Spleen (tissue), 7 donors: ENCODE measurements at regions not wholly inside any gene's neighbourhood (a gene's known extent, or its start where the extent isn't known, plus 50 kb on each side); places are given as distances from the start of the nearest gene placed in this dataset.

Experiments used
- POLR2A ChIP-seq, 3 donors: fragments of 450-650 bp; IDR thresholded peaks; one replicate each; pipeline ENCODE4 v1.5.1; 2017; ENCODE audit warnings: antibody characterized with exemption in 3 of 3, mild to moderate bottlenecking in 1 of 3
- POLR2AphosphoS5 ChIP-seq, 3 donors: sonication (generic); formaldehyde crosslinking; IDR thresholded peaks; one replicate each; pipeline ENCODE4 v1.5.1; 2017; ENCODE audit warnings: antibody characterized with exemption in 3 of 3
- TF ChIP-seq, protein P1 (sequence below), 11 experiments: fragments of 200-600 bp in 7 of 11; fragments of 450-650 bp in 4 of 11; sonication (generic) in 4 of 11; IDR thresholded peaks in 8 of 11; conservative IDR thresholded peaks in 3 of 11; 1 replicate in 7 of 11; 2 replicates in 4 of 11; pipeline versions ENCODE4 v1.4.0 to v1.8.0; 2016 to 2021; ENCODE audit warnings: antibody characterized with exemption in 11 of 11, inconsistent platforms in 4 of 11, mild to moderate bottlenecking in 1 of 11
- donor health status: DM: no; HTN: no; CAD: no; lungs with moderate emphysema.
- donor health status: DM: no; HTN: no; CAD: no.
- donor health status: DM: no; HTN: no; CAD: no.

DNA sequence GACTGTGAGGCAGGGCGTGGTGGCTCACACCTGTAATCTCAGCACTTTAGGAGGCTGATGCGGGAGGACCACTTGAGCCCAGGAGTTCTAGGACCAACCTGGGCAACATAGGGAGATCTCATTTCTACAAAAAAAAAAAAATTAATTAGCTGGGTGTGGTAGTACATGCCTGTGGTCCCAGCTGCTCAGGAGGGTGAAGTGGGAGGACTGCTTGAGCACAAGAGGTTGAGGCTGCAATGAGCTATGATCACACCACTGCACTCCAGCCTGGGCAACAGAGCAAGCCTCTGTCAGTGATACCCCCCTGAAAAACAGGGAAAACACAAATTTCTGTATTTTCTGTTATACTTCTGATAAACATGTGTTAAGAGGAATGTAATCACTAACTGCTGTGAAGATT, 57.8 kb upstream of the ARHGAP32 start:
- TF ChIP-seq POLR2A (IDR thresholded peaks at IDR 0.05) (no peak), POLR2AphosphoS5 (IDR thresholded peaks at IDR 0.05) (no peak)
- TF ChIP-seq, protein P1, sequence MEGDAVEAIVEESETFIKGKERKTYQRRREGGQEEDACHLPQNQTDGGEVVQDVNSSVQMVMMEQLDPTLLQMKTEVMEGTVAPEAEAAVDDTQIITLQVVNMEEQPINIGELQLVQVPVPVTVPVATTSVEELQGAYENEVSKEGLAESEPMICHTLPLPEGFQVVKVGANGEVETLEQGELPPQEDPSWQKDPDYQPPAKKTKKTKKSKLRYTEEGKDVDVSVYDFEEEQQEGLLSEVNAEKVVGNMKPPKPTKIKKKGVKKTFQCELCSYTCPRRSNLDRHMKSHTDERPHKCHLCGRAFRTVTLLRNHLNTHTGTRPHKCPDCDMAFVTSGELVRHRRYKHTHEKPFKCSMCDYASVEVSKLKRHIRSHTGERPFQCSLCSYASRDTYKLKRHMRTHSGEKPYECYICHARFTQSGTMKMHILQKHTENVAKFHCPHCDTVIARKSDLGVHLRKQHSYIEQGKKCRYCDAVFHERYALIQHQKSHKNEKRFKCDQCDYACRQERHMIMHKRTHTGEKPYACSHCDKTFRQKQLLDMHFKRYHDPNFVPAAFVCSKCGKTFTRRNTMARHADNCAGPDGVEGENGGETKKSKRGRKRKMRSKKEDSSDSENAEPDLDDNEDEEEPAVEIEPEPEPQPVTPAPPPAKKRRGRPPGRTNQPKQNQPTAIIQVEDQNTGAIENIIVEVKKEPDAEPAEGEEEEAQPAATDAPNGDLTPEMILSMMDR (IDR thresholded peaks at IDR 0.05 in 8 of 11, conservative IDR thresholded peaks at IDR 0.05 in 3 of 11), result no peak
